ENCODE measurements at regions not wholly inside any gene's neighbourhood (a gene's known extent, or its start where the extent isn't known, plus 50 kb on each side); places are given as distances from the start of the nearest gene placed in this dataset.

DNA sequence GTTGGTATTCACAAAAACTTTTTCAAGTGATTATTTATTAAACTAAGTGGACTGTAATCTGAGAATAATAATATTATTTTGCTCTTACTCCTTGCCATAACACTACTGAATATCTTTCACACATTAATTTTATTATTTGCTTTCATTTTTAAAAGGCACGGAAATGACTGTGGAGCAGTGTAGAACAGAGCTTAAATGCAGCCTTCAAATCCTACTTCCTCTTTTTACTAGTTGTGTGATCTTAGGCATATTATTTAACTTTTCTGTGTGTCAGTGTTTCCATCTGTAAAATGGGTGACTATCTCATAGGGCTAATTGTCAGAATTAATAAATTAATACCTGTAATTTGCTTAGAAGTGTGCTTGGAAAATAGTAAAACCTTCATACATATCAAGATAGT, 55.5 kb upstream of the SLC8A1 start:
- no peak for DNase-seq

DNA sequence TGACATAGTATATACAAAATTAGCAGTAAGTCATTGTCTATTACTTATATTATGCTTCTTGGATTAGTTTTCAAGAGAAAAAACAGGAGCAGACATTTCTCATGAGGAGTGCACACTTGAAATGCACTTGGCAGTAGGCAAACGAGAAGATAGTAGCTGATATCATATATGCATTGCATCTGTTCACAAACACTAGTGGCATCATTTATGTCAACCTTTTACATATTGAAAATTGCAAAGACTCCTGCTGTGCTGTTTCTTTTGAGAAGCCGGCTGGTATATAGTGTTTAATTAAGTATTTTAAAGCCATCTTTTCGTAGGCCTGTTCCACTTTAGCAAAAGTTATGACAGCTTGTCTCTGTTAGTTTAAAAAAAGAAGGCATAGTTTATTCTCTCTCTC, 58.4 kb upstream of the SLC8A1 start:
- DNase-seq, result no peak

DNA sequence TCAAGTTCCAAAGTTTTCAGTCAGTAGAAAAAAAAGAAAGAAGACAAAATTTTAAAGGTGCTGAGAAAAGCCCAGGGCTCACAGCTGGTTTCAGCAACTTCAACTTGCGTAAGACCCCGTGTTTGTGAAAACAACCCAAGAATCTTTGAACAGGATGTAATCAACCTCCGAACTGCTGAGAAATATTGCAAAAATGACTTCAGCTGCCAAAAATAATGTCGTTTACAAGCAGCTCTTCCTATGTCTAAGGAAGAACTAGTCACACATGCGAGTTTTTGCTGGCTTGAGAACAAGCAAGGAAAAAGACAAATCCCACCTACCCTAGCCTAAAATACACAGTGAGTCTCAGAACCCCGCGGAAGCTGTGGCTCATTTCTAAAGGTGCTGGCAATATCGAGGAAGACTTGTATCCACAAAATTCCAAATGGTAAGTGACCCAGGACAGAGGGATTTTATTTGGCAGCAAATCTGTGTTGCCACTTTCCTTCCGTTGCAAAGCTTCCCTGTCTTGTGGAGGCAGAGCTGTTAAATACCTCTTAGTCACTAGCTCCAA, 59.8 kb upstream of the SLC8A1 start:
- DNase-seq, result peak in 1 of 2 experiments; percentile 4

DNA sequence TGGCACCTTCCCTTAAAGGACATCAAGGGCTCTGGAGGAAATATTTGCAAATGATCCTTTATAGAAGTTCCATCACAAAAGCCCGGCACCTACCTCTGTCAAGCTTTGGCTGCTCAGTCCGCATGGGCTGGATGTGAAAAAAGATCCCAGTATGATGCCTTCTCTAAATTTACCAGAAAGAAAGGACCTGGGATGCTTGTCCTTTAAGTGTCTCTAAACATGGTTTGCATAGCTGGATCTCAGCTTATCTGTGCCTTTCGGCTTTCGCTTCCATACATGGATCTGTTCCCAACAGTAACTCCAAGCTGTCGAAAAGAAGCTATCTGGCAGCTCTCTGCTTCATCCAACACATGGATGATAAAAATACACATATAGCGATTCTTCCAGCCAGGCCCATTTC, 60.4 kb upstream of the SLC8A1 start:
- DNase-seq, result peak in 1 of 2 experiments; percentile 41

DNA sequence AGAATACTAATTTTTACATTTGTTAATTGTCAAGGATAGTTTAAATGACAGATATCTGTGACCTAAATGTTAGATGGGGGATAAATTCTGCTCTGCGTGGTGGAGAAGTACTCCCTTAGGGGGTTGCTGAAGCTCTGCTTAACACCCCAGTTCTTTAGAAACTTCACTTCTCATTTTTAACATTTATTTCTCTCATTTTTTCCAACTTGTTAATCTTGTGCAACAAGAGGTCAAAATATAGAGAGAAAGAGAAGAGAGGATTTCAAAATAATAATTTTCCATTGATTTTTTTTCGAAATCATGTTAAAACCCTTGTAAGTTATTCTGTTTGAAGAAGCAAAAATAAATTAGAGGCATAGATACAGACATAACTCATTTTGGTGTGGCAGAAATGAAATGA, 61.3 kb upstream of the SLC8A1 start:
- DNase-seq, result no peak

DNA sequence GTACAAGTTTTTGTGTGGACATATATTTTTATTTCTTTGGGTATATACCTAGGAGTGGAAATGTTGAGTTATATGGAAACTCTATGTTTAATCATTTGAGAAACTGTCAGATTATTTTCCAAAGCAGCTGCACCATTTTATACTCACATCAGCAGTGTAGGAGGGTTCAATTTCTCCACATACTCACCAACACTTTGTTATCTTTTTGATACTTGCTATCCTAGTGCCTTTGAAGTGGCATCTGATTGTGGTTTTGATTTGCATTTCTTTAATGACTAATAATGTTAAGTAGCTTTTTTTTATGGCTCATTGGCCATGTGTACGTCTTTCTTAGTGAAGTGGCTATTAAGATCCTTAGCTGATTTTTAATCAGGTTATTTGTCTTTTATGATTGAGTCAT, 64.7 kb upstream of the SLC8A1 start:
- no peak for DNase-seq

DNA sequence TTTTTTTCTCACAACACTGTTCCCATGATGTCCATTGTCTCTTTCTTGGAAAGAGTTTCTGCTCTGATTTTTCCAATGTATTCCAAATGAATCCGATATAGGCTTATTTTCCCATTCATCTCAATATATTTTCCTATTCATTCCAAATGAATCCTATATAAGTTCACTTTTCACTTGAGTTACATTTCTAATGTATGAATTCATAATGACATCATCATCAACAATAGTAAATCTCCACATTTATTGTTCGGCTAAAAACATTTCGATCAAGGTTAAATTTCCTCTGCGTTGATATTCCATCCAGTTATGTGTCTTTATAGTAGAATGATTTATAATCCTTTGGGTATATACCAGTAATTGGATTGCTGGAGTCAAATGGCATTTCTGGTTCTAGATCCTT, 76.7 kb upstream of the SLC8A1 start:
- DNase-seq, result no peak

DNA sequence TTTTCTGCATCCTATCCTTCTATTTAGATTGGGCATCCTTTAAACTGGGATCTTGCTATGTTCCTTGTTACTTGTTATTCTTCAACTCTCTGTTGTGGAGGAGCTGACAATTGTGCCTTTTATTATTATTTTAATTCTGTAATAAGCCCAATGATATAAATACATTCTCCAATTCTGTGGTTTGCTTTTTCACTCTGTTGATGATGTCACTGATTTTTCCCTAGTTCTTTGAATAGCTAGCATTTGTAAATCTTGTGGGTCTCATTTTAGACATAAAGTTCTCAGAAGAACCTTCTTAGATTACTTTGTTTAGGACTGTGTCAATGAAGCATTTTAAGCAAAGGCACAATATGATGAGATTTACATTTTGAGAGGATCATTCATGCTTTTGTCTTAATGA, 79.5 kb upstream of the SLC8A1 start:
- DNase-seq, result no peak

DNA sequence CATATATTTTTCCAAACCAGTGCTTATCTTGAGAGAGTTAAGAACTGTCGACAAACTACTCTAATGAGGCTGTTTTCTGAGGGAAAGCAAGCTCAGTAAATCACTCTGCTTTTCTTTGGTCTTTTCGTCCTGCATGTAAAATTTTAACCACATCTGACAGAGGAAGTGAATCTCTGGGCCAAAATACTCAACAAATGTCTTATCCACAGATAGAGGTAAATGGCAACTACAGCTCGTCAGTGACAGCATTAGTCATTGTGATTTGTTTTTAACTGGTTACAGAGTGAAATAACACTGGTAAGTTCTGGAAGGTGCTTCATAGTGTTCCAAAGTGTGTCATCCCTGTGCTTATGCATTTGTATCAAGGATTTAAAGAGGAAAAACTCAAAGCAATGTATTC, 82.6 kb upstream of the SLC8A1 start:
- DNase-seq, result no peak

DNA sequence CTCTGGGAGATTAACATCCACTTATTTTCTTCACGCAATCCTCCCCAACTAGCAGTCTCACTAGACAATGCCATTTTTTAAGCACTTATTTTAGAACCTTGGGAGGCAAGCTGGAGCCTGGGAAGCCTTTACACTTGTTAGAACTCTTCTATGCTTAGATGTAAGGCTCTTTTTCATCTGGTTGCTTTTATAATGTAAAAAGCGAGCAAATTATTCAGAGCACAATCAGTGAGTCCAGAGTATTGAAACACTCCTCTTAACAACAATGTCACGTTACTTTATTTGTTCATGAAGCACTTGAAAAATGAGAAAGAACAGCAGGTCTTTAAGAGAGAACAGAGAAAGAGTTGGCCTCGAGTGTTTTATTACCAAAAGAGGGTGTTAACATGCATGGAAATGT, 84.1 kb upstream of the SLC8A1 start:
- no peak for DNase-seq

DNA sequence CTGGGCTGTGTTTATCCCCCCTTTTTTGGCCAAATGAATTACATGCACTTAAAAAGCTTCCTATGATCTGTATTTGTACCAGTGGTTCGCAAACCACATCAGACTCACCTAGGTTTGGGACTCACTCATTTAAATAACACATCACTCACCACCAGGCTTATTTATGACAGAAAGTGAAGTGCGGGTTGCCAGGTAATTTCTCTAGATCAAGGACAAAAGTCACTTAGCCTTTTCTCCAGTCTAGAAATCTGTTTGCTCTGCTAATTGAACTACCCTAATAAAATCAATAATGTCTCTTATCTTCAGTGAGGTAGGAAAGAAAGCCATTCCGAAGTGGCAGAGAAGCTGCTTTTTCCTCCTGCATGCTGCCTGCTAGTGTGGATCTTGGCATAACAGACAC, 88.1 kb upstream of the SLC8A1 start:
- no peak for DNase-seq

DNA sequence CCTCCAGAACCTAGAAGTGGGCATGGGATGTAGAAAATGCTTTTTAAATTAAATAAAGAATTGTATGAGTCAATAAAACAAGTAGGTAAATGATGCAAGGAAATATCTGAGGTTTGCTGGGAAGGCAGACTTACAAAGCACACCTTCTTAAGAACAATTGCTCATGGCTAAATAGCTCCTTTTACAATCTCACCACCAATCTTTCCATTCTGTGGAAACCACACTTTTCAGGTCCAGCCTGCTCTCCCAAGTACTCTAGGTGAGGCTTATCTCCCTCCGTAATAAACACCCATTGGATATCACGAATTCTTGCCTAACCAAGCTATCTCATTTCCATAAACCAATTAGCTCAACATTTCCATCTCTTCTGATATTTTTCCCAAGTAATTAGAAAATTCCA, 91.5 kb upstream of the SLC8A1 start:
- no peak for DNase-seq

DNA sequence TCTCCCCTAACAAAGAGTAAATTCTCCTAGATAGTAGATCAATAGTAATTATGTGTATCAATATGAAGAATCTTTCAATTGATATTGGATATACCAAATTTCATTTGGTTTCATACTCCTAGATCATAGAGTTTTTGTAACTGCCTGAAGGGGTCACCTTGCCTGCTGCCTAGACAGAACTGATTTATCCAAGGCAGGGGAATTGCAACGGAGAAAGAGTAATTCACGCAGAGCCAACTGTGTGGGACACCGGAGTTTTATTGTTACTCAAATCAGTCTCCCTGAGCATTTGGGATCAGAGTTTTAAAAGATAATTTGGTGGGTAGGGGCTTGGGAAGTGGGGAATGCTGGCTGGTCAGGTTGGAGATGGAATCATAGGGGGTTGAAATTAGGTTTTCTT, 92.2 kb upstream of the SLC8A1 start:
- no peak for DNase-seq

DNA sequence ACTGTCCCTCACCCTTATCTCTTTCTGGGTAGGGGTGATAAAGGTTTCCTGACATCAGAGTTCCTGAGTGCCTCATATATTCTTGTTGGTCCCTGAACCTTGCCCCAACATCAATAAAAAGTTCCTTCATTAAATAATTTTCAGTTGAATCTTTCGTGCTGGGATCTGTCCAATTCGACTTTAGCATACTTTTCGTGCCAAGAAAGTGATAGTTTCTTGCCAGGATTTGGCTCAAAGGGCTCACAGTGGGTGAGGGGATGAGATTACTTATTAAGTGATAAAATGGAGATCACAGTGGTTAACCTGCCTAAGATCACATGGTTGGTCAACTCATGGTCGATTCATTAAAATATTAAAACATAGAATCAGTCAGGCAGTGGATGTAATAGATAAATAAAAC, 93.8 kb upstream of the SLC8A1 start:
- DNase-seq, result peak; percentile 16 to 44

DNA sequence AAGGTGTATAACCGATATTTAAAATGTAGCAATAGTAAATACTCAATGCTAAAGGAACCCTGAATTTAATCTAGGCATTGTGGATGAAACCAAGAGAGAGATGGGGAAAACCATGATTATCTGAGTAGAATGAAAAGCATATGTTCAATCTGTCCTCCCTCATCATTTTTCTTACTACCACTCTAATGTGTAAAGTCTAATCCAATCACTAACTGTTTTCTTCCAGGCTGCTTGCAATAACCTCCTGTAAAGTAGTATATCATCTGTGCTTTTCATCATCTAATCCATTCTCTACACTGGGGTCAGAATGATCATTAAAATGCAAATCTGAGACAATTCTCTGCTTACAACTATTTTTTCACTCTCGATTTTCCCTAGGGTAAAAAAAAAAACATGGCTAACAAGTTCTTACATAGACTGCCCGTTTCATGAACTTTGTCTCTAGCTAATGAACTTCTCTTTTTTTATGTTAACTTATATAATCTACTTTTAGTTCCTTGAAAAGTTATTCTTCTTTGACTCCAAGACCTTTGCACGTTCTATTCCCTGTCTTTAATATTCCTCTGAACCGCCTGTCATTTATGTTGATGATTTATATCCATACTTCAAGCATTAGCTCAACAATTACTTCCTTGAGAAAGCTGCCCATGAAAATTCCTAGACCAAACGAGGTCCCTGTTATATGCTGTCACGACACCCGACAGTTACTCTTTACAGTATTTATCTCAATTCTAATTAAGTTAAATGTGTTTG, 94.7 kb upstream of the SLC8A1 start:
- DNase-seq, result no peak

DNA sequence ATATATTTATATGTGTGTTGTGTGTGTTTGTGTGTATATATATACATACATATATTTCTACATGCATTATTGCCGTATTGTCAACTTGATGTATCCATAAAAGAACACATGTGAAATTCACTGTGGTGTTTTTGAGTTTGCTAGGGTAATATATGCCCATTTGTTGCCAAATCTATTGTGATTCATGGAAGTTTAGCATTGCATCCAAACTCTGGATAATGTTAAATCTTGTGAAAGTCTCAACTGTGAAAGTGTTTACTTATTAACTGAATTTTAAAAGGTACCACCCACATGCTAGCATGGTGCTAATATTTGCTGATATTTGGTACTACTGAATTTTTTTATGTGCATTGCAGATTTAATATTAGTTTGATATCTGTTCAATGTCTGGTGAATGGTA, 96.6 kb upstream of the SLC8A1 start:
- no peak for DNase-seq

DNA sequence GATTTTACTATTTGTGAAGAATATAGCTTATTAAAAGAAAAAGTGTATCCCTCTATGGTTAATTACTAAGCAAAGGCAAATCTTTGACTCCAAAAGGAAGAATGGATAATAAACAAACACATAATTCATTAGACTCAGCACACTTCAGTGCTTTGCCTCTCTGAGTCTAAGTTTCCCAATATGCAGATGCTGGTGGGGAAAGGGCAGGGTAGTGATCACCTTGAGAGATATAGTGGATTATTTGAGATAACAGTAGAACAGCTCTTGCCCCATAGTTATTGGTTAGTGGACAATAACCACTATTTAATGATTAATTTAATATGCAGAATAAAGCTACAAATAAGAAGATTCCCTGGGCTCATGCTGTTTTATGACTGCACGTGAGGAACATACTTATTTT, 98.2 kb upstream of the SLC8A1 start:
- no peak for DNase-seq

DNA sequence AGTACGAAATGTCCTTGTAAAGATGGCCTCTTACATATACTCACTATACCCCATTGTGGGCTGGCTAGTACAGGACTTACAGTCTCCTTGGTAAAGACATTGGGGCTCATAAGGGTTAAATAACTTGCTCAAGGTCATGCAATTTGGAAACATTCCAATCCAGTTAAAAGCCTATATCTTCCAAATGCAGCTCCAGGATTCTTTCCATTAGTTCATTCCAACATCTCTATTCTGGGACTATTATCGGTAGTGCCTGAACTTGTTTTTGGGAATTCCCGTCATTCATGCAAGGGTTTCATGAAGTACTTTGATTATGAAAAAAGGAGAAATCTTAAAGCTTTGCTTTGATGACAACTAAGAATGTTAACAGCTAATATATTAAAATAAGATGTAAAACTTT, 99.2 kb upstream of the SLC8A1 start:
- DNase-seq, result no peak

DNA sequence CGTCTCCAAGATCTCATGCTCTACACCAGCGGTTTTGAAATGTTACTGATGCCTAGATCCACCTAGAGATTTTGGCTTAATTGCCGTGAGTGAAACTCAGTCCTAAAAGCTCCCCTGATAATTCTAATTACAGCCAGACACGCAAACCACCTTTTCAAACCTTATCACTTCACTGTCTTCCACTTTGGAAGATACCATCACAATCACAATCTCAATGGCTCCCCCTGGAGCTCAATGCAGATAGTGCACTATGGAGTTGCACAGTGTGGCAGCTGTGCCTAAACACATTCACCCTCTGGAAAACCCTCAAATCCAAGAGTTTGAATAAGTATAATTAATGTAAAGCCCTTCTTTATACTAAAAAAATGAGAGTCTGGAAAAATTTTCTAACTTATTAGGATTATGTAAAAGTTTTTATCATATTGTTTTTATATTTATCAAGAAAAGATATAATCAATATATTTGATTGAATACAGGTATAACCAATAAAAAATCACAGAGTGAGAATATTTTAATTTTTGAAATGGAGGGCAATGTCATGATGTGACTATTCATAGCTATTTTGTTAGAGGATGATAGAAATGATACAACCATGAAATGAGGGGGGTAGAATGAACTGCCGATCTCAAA, 102.9 kb upstream of the SLC8A1 start:
- peak; percentile 58 to 80 for DNase-seq

DNA sequence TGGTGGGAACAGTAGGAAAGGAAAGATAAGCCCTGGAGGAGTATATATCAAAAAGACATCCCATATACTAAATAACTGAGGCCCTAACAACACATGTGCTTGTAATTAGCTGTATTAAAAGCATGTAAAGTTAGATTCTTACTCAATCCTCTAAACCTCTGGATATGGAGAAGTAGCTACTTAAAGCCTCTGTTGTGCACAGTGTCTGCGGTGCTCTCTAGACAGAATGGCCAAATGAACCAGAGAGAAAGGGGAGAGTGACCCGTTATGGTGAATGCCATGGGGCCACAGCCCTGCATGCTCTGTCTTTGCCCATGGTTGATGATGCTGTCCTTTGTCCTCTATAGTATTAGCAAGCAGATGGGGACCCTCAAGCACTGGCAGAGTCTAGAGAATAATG, 104.4 kb upstream of the SLC8A1 start:
- DNase-seq, result no peak

DNA sequence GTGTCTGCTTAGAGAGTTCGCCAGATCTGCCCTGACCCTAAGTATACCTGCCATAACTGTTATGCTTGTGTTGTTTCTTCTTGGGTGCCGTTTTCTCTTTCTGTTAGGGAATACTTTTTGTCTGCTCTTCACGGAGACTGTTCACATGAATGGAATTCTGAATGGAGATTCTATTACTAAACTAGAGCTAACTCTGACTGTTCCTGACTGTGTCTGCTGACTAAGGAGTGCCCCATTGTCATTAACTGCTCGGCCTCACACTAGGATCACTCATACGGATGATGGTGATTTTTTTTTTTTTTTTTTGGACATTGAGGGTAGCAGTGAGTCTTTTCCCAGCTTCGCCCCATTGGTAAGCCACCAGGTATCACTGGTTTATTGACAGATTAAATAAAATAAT, 104.8 kb upstream of the SLC8A1 start:
- no peak for DNase-seq

DNA sequence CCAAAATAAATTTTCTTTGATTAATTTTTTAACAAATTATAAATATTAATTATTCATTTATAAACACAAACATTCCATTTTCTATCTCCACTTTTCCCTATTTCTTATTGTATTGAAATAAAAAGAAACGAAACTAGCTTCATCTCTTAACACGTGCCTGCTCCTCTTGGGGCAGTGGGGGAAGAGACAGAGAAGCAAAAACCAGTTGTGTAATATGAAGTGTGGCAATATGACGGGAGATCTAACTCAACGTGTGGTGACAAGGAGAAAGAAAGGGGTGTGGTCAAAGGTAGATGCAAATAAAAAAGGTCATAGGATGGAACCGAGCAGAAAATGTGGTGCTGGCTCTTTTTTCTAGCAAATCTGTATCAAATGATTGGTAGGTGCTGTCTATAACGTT, 106.9 kb upstream of the SLC8A1 start:
- no peak for DNase-seq

DNA sequence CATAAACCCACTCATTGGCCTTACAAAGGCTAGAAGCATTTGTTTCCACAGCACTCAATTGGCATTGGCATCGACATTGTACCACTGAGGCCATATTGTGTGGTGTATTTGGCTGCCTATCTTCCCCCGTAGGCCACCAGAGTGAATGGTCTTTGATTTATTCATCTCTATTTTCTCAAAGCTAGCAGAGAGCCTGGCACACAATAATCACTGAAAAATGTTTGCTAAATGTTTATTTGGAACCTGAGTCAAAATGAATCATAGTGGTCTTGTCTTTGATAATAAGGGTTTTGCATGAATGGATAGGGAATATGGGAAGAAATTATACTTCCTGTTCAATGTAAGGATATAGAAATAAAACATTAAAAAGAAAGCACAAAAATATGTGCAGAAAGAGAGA, 107.3 kb upstream of the SLC8A1 start:
- DNase-seq, result no peak

DNA sequence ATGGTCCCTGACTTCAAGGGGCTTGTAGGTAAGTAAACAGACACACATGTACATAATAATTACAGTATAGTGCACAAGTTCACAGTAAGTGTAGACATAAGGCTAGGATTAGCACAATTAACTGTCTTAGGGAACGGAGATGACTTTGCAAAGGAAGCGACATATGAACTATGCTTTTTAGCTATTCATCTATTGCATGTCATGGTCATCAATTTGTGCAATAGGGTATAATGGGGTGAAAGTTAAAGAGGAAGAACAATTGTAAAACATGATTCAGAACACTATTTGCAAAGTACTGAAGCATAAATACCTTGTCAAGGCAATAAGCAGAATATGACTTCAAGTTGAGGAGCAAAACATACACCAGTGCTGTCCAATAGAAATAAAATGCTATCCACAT, 112.3 kb upstream of the SLC8A1 start:
- DNase-seq, result no peak

DNA sequence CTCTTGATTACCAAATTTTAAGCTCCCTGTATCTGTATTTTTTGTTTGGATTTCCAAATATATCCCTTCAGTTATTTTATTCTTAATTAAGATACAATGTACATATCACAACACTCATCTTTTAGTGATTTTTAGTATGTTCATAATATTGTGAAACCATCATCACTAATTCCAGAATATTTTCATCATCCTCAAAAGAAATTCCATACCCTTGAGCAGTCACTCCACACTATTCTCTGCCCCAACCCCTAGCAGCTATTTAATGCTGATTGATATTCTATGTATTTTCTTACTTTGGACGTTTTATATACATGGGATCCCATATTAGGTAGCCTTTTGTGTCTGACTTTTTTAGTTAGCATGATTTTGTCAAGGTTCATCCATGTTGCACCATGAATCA, 127.4 kb upstream of the SLC8A1 start:
- DNase-seq, result no peak

Measured in NCI-H446 (cell line).